ENCODE measurements at regions not wholly inside any gene's neighbourhood (a gene's known extent, or its start where the extent isn't known, plus 50 kb on each side); places are given as distances from the start of the nearest gene placed in this dataset.
A peak's percentile ranks its signal among the peaks of the same experiment; 100 is the strongest.
"Not testable (repeated sequence)": the region's sequence is repeated elsewhere in the genome, so short reads cannot be mapped to it uniquely, and the experiment has no call there.

DNA sequence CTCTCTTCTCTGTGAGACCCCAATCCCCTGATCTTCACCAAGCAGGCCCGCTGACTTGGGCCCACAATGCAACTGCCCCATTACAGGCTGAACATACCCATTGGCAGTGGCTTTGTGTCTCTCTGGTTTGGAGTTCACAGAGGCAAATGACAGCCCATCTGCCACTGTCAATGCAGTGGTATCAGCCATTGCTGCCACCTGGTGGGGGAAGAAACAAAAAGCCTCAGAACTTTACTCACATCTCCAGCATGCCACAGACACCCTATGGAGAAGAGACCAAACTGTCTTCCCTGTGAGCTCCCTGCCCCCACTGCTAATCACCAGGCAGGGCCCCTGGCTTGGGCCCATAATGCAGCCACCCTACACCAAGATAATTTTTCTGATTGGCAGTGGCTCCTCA is 729.3 kb upstream of the ACTRT1 start:
- DNase-seq (ENCODE audit: low read depth in 2 of 2), result peak in 1 of 2 donors; percentile 25

DNA sequence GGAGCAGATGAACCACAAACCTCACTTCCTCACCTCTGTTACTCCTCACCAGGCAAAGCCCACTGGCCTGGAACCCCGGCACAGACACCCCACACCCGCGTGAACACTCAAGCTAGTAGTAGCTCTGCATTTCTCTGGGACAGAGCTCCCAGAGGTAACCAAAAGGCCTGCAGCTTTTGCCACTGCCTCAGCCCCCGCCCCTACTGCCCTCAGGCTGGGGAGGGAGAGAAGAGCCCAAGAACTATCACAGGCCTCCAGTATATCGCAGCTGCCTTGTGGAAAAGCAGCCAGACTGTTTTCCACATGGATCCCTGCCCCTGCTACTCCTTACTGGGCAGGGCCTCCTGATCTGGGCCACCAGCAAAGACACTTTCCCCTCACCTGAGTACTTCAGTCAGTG is 728.7 kb upstream of the ACTRT1 start:
- DNase-seq (ENCODE audit: low read depth in 2 of 2), result no peak

DNA sequence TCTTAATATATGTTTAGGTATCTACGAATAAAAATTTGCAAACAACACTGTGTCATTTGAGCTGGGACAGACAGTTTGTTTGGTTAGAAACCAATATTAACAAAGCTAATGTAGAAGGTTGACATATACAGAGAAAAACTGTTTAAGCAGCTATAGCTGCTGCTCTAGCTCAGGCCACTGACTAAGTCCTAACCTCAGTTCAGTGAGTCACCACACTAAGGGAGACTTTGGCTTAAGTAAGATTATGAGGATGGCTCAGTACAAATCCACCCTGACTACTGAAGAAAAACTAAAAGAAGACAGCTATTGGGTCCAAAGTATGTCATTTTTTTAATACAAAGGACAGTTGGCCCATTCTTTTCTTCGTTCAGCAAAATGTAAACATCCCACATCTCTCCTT is 717.3 kb upstream of the ACTRT1 start:
- DNase-seq (ENCODE audit: low read depth in 2 of 2), result no peak

DNA sequence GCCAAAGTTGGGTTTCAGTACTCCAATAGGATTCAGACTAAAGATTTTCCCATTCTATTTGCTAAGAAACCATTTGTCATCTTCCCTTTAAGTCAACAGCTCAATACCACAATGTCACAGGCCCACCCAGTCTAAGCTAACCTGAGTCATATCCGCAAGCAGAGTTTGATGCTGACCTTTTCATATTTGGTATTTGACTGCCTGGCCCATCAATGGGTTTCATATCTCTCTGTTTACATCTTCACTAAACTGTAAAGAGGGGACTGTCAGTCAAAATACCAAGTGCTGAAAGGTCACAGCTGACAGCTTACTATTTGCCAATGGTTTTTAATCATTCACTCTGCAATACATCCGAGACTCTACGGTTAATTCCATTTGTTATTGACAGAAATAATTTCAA is 707.5 kb upstream of the ACTRT1 start:
- no peak for DNase-seq (ENCODE audit: low read depth in 2 of 2)

DNA sequence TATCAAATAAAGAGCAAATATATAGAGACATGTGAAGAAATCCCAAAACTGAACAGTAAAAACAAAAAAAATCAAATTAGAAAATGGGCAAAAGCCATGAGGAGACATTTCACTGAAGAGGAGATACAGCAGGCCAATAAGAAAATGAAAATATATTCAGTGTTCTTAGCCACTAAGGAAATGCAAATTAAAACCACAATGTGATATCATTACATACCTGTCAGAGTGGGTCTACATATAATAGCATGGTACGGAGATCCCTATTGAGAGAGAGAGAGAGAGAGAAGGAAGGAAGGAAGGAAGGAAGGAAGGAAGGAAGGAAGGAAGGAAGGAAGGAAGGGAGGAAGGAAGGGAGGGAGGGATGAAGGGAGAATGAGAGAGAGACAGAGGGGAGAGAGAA is 707.0 kb upstream of the ACTRT1 start:
- no peak for DNase-seq (ENCODE audit: low read depth in 2 of 2)

DNA sequence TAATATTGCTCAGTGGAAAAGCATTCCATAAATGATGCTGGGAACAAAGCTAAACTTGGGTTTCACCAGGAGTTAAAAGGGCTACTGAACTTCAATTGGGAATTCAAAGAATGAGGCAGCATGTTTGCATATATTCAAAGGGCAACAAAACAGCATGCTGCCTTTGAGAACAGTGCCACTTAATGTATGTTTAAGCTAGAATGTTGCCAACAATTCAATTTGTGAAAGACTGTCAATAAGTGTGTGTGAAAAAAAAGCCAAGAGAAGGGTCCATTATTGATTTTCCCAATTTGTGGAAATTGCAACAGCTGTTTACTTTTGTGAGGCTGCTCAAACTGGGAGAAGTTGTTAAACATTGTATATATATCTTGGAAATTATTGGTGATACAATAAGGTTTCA is 701.9 kb upstream of the ACTRT1 start:
- no peak for DNase-seq (ENCODE audit: low read depth in 2 of 2)

DNA sequence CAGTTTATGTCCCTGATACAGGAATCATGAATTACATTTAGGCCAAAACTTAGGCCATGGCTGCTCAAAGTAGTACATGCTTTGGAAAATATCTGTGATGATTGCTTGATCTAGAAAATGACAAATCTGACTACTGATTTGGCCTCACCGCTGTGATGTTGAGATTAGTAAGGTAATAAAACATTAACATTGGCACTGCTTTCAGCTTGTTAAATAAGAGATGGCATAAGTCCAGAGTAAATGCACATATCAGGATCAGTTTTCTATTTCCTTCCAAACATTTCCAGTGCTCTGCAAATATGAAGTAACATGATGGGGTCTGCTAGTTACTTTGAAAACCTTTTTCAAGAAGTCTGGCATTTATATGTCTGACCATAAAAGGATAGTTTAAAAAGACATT is 687.3 kb upstream of the ACTRT1 start:
- DNase-seq (ENCODE audit: low read depth in 2 of 2), result no peak

DNA sequence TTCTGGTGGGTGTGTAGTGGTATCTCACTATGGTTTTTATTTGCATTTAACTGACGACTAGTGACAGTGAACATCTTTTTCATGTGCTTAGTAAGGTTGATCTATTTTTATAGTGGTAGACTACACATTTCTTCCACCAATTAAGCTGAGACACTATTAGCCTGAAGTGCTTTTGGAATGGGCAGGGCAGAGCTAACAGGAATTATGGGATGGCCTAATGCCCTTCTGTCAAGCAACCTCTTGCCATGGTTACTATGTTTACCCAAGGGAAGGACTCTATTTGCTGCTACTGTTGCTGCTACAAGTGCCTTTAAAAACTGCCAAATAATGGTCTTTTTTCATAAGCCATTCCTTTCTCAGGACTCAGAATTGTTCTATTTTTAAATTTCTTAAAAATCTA is 676.7 kb upstream of the ACTRT1 start:
- DNase-seq (ENCODE audit: low read depth in 2 of 2), result no peak

DNA sequence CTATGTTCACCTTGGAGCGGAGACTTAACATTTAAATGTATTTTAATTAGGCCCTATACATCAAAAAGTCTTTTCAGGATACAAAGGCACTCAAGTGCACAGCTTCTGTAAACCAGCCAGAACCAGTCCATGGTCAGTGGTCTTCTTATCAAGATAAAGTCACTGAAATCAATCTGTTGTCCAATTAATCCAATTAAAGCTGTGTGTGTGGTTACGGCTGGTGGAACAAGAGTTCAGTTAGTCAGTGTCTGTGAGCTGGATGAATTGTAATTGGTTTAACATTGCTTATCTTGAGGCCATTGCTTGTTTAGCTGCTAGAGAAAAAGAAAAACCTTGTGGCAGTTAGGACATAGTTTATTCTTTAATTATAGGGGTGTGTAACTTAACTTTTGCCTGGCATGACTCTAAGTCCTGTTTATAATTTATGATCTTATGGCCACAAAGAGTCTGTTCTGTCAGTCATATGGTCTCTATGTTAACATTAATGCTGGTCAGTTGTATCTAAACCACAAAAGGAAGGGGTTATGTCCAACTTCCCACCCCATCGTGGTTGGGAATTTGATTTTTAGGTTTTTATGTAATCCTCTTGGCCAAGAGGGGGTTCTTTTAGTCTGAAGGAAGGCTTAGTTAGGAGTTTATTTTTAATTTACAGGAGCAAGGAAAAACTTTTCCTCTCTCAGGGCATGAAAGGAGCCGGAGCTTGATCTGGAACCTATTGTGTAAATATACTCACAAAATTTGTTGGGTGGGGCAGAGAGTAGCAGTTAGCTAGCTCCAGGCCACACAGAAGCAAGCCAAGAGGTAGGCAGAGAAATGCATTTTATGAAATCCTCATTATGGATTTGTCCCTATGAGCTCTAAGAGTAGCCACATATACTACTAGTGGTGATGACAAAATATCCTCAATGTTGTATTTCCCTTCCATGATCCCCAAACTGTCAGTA is 665.7 kb upstream of the ACTRT1 start:
- DNase-seq (ENCODE audit: low read depth in 2 of 2), result no peak

DNA sequence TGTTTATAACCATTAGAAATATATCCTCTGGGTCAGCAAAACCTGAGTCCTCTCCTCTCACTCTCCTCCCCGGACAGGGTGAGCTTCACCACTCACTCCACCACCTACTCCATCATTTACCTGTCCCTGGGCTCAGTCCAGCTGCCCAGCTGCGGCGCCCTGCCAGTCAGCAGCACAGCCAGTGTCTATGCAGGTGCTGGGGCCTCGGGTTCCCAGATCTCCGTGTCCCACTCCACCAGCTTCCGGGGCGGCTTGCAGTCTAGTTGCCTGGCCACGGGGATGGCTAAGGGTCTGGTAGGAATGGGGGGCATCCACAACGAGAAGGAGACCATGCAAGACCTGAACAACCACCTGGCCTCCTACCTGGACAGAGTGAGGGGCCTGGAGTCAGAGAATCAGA is 662.2 kb upstream of the ACTRT1 start:
- no peak for DNase-seq (ENCODE audit: low read depth in 2 of 2)

DNA sequence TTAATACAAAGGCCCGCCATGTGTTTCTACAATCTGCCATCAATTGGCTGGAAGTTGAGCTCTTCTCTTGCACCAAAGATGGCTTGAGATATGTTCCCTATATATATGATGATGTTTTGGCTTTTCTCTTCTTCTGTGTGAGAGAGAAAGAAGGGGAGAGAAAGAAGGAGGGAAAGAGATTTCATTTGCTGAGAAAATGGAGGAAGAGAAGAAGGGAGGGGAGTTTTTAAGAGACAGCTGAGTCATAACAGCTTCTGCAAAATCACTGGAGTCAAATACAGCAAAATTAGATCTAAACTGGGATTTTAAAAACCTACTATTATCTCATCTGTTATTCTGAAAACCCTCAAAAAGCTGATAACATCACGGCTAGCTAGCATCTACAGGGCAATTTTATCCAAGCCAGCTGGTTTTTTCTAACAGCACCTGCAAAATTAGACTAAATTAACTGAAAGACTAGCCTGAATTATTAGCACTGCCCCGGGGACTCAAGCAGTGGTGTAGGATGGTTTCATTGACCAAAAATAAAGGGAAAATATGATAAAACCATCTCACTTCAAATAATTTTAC is 647.6 kb upstream of the ACTRT1 start:
- no peak for DNase-seq (ENCODE audit: low read depth in 2 of 2)

DNA sequence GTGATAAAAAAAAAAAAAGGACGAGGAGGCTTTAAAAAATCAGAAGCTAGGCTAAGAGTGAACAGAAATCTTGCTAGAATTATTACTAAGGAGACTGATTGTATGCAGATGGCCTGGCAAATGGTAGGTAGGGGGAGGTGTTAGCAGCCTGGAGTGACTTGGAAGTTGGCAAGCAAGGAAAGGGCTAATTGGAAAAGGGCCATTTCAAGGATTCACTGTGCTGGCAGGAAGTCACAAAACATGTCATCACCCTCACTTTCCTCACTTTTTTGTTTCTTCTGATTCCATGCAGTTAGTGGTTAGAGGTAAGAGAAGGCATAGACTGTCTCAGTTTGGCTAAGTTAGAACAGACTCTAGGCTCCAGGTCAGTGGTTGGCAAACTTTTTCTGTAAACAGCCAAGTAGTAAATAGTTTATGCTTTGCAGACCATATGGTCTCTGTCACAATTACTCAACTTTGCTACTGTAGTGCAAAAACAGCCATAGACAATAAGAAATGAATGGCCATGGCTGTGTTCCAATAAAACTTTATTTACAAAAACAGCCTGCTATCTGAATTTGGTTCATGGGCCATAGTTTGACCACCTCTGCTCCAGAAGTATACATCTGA is 646.5 kb upstream of the ACTRT1 start:
- DNase-seq (ENCODE audit: low read depth in 2 of 2), result no peak

DNA sequence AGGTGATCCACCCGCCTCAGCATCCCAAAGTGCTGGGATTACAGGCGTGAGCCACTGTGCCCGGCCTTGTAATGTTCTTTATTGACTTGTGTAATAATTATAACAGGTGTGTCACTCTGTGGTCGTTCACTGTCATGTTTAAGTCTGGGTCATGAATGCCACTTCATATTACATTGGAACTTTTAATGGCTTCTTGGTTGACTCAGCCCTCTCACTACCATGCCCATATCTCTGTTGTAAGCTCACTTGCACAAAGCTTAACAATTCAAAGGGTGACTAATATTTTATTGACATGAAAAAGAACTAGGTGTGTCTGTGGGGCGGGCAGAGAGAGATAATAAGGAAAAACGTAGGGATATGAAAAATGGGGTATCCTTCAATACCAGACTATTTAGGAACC is 639.7 kb upstream of the ACTRT1 start:
- no peak for DNase-seq (ENCODE audit: low read depth in 2 of 2)

DNA sequence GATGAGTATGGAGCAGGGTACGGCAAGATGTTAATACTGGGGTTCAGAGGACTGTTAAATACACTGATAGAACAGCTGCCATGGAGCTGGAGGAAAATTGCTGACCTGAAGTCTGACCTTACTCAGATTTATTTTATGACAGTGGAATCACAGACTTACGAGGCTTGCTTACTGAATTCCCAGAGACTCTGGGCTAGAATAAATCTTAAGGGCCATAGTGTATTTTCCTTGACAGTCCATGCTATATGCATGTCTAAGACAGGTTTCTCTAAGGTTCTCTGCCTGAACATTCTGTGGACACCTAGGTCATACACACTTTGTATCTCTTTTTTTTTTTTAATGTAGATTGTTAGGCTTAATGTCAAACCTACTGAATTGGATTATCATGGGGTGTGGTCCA is 633.2 kb upstream of the ACTRT1 start:
- DNase-seq (ENCODE audit: low read depth in 2 of 2), result no peak

DNA sequence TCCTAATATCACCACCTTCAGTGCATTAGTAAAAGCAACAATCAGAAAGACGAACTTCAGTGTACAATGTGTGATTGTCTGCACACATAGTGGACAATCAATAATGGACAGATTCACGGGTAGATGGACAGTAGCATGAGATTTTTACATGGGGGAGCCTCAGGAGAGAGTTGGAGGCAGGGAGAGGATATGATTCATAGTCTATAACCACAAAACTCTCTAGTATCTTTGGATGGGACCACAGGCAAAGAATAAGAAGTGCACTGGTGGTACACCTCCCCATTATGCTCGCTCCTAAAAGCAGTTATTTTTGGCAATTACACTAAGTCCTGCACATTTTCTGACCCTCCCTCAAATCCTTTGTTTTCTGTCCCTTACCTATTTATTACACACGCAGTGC is 624.4 kb upstream of the ACTRT1 start:
- DNase-seq (ENCODE audit: low read depth in 2 of 2), result no peak

DNA sequence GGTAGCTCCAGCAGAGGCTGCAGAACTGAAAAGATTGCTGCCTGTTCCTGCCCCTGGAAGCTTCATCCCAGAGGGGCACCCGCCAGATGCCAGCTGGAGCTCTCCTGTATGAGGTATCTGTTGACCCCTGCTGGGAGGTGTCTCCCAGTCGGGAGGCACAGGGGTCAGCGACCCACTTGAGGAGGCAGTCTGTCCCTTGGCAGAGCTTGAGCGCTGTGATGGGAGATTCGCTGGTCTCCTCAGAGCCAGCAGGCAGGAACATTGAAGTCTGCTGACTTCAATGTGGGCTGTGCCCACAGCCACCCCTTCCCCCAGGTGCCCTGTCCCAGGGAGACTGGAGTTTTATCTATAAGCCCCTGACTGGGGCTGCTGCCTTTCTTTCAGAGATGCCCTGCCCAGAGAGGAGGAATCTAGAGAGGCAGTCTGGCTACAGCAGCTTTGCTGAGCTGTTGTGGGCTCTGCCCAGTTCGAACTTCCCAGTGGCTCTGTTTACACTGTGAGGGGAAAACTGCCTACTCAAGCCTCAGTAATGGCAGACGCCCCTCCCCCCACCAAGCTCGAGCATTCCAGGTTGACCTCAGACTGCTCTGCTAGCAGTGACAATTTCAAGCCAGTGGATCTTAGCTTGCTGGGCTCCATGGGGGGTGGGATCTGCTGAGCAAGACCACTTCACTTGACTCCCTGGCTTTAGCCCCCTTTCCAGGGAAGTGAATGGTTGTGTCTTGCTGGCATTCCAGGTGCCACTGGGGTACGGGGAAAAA is 622.3 kb upstream of the ACTRT1 start:
- not testable (repeated sequence) for DNase-seq (ENCODE audit: low read depth in 2 of 2)

DNA sequence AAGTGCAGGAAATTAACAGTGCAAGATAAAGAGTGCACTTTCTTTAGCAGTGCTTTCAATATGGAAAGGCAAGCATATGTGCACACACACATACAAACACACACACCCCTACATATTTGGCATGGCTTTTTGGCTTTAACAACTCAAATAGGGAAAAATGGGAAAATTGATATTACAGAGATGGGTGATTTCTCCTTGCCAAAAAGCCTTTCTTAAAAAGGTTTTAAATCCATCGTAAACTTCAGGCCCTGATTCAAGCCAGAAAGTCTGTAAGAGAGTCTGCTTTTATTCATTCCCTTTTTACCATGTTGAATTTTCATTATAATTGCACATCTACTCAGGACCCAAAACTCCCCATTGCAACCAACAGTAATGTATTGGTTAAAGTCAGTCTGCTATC is 612.0 kb upstream of the ACTRT1 start:
- no peak for DNase-seq (ENCODE audit: low read depth in 2 of 2)

DNA sequence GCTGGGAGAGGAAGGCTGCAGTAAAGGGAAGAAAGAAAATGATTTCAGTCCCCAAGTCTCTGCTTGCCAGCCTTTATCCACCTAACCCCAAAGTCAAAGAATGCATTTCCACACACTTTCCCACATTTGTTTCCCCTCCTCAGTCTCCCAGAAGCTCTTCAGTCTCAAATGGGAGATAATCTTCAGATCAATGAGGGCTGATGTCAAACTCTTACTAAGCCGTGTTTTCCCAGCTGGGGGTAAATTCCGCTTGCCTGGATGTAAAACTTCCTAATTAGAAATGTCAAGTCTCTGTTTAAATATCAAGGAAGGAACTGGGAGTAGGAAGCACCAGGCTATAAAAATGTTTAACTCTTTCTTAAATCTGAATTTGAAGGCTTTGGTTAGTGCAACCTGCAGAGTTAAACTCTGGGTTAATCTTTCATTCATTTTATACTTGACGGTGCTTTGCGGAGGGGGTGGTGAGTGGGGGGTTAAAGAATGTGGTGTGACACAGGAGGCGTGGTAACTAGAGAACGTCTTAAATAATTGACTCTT is 601.4 kb upstream of the ACTRT1 start:
- DNase-seq (ENCODE audit: low read depth in 2 of 2), result no peak

DNA sequence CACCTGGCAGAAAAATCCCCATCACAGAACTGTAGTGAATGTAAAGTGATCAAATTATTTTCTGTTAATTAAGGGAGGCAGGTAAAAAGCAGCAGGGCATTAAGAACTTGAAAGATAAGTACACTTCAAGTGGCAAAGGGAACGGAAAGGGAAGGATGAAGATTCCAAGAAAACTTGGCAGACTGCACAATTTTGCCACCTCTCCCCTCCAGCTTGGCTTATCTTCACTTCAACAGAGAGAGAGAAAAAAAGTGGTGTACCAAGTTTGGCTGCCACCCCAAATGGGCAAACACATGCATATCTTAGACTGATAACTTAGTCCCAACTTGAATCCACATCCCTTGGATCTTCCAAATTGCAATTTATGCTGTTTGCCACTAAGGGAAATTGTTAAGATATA is 598.1 kb upstream of the ACTRT1 start:
- no peak for DNase-seq (ENCODE audit: low read depth in 2 of 2)

DNA sequence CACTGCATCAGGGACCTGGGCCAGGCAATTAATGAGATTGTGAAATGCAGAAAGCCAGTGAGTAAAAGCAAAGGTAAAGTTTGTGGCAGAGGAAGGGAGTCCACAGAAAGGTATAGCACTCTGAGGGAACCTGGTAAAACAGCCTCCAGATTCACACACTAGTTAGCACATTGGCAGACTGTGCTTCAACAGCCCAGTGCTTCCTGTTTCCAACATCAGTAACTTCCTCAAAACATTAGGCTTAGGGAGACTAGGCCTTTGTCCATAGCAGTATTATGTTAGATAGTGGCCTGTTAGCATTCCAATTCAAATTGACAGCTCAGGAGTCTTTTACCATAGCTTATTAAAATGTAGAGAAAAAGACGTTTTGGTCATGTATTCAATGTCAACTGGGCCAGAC is 582.6 kb upstream of the ACTRT1 start:
- no peak for DNase-seq (ENCODE audit: low read depth in 2 of 2)

DNA sequence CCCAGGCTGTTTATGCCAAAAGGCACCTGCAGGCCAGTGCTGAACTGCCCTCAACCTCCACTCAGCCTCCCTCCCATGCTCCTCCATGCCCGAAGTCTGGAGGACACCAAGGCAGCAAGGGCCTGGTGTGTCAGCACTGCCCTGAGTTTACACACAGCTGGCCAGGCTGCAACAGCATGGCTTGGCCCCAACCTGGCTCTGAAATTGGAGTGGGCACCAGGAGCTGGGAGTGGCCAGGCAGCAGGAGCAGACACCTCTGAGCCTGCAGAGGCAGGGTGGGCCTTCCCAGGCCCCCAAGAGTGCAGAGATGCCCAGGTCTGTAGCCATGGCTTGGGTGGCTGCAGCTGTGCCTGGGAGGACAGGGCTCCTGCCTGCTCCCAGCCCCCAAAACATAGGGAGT is 571.2 kb upstream of the ACTRT1 start:
- no peak for DNase-seq (ENCODE audit: low read depth in 2 of 2)

DNA sequence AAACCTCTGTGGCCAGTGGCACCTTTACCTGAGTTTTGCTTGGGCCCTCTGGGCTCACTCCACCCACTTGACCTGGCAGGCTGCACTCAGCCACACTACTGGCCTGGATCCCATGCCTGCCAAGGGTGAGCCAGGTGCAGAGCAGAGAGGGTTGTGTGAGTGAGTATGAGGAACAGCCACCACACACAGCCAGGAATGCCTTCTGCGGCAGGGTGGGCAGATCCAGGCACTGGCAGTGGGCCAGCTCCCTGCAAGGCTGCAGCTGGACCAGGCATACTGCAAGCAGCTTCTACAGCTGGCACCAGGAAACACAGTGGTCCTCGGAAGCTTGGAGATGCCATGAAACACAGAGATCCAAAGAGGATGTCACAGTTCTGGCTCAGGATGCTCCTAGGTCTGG is 570.1 kb upstream of the ACTRT1 start:
- no peak for DNase-seq (ENCODE audit: low read depth in 2 of 2)
